RWPE2 (cell line): ENCODE measurements at regions not wholly inside any gene's neighbourhood (a gene's known extent, or its start where the extent isn't known, plus 50 kb on each side); places are given as distances from the start of the nearest gene placed in this dataset.
"Not testable (repeated sequence)": the region's sequence is repeated elsewhere in the genome, so short reads cannot be mapped to it uniquely, and the experiment has no call there.

Experiments used
- ATAC-seq: fragments of 200-7000 bp; cut with Tn5 transposase; 3 replicates; pipeline ENCODE4 v1.9.1; 2021; ENCODE audit warnings: low read depth
- DNase-seq: peaks from one replicate; pipeline ENCODE4 v3.0.0-alpha.2; 2020; ENCODE audit warnings: low spot score
- H3K27ac ChIP-seq: fragments of 450-650 bp; 2 replicates; pipeline ENCODE4 v1.5.1; 2017; ENCODE audit warnings: mild to moderate bottlenecking; ENCODE audit not compliant: poor library complexity, severe bottlenecking
- H3K27me3 ChIP-seq: fragments of 250-450 bp; sonication (Bioruptor Pico); 2 replicates; pipeline ENCODE4 v1.5.1; 2021; ENCODE audit warnings: mild to moderate bottlenecking, moderate library complexity; ENCODE audit not compliant: insufficient read depth, poor library complexity, severe bottlenecking
- H3K36me3 ChIP-seq: fragments of 250-450 bp; sonication (Bioruptor Pico); 2 replicates; pipeline ENCODE4 v1.5.1; 2020; ENCODE audit warnings: low read depth, mild to moderate bottlenecking, moderate library complexity
- H3K4me1 ChIP-seq: fragments of 250-450 bp; sonication (Bioruptor Pico); 2 replicates; pipeline ENCODE4 v1.5.1; 2021; ENCODE audit warnings: mild to moderate bottlenecking, moderate library complexity; ENCODE audit not compliant: insufficient read depth, poor library complexity, severe bottlenecking
- H3K4me3 ChIP-seq: fragments of 250-450 bp; sonication (Bioruptor Pico); 2 replicates; pipeline ENCODE4 v1.5.1; 2021; ENCODE audit warnings: mild to moderate bottlenecking, moderate library complexity; ENCODE audit not compliant: severe bottlenecking
- H3K9me3 ChIP-seq: fragments of 250-450 bp; sonication (Bioruptor Pico); 2 replicates; pipeline ENCODE4 v1.5.1; 2021; ENCODE audit warnings: mild to moderate bottlenecking, moderate library complexity; ENCODE audit not compliant: severe bottlenecking
- CTCF ChIP-seq: fragments of 450-650 bp; IDR thresholded peaks from one replicate; pipeline ENCODE4 v1.5.1; 2017; ENCODE audit warnings: mild to moderate bottlenecking, moderate library complexity; ENCODE audit not compliant: poor library complexity, severe bottlenecking

- Histone ChIP-seq H3K27me3 (no peaks in the 10 kb centered on the region), H3K4me3 (no peak overlapping the region), H3K4me1 (peaks cover 37% of the 10 kb centered on the region), H3K36me3 (no peaks in the 10 kb centered on the region), H3K27ac (peak overlapping the region; percentile 86), H3K9me3 (no peaks in the 10 kb centered on the region)
- ATAC-seq = peak; percentile 77
- DNase-seq = peak; percentile 83
- no peak for TF ChIP-seq CTCF
Measured at GRCh38 chr14:49962621-49963020, 69.7 kb downstream of the ARF6 start.

- ATAC-seq, DNase-seq, H3K27me3 ChIP-seq, H3K27ac ChIP-seq, H3K9me3 ChIP-seq, H3K4me3 ChIP-seq, H3K36me3 ChIP-seq: not testable (repeated sequence)
- peaks cover 37% of the 10 kb centered on the region for H3K4me1 ChIP-seq
Measured at GRCh38 chr14:49965068-49965651, 72.3 kb downstream of the ARF6 start.

GRCh38 chr14:49966304-49966809 lies 73.5 kb downstream of the ARF6 start:
- TF ChIP-seq CTCF = no peak
- Histone ChIP-seq H3K27ac (peak overlapping the region; percentile 28), H3K27me3 (no peaks in the 10 kb centered on the region), H3K4me1 (peaks cover 37% of the 10 kb centered on the region), H3K36me3 (no peaks in the 10 kb centered on the region), H3K4me3 (no peak overlapping the region), H3K9me3 (no peaks in the 10 kb centered on the region)
- DNase-seq (no peak), ATAC-seq (no peak)

- DNase-seq (no peak), ATAC-seq (peak; percentile 25; the same call in 1 of the 3 replicates)
- H3K27me3 ChIP-seq = no peaks in the 10 kb centered on the region
- H3K4me1 ChIP-seq = peaks cover 37% of the 10 kb centered on the region
- no peaks in the 10 kb centered on the region for H3K36me3 ChIP-seq
- no peaks in the 10 kb centered on the region for H3K9me3 ChIP-seq
- peak overlapping the region; percentile 28 for H3K27ac ChIP-seq
- no peak overlapping the region for H3K4me3 ChIP-seq
- no peak for TF ChIP-seq CTCF
Measured at GRCh38 chr14:49966971-49967630, 74.2 kb downstream of the ARF6 start.

- Histone ChIP-seq H3K36me3 (no peaks in the 10 kb centered on the region), H3K27ac (no peak overlapping the region), H3K27me3 (no peaks in the 10 kb centered on the region), H3K4me3 (no peak overlapping the region), H3K4me1 (peaks cover 45% of the 10 kb centered on the region), H3K9me3 (no peaks in the 10 kb centered on the region)
- DNase-seq (no peak), ATAC-seq (no peak)
- no peak for TF ChIP-seq CTCF
Measured at GRCh38 chr14:49969961-49970360, 77.1 kb downstream of the ARF6 start.
